Stimulated activated CD4-positive, alpha-beta T cell treated with anti-CD3 and anti-CD28 coated beads, Interleukin-4, amount 100 ng/mL, for 48 hours (primary cell): ENCODE measurements at regions not wholly inside any gene's neighbourhood (a gene's known extent, or its start where the extent isn't known, plus 50 kb on each side); places are given as distances from the start of the nearest gene placed in this dataset.

ENCODE experiments used
- DNase-seq, 2 donors: peaks; one replicate each; pipeline ENCODE4 v3.0.0-alpha.2; 2020; ENCODE audit warnings: low read depth in 2 of 2

- no peak for DNase-seq
These were observed 1057.7 kb downstream of the VRK1 start for GRCh38 chr14:97854918-97855317.

- no peak for DNase-seq
These were observed 1069.0 kb downstream of the VRK1 start for GRCh38 chr14:97866195-97866594.

DNA sequence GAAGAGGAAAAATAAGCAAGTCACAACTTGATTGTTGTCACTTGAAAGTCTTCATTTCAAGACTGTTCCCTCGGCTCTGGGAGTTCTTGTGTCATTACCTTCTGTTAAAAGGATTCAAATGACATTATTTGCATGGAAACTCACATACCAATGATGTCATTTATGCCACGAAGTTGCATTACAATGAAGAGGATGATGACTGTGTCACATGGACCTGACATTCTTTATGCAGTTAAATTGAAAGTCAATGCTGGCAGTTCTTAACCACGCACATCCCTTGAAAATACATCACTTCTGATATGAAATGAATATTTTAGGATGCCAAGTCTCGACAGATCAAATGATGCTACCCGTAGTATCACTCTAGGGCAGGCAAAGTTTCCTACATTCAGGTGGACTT lies 1069.5 kb downstream of the VRK1 start:
- DNase-seq: no peak

- no peak for DNase-seq
These were observed 1076.1 kb downstream of the VRK1 start for GRCh38 chr14:97873291-97873690.

- no peak for DNase-seq
These were observed 1077.2 kb downstream of the VRK1 start for GRCh38 chr14:97874394-97874793.

- DNase-seq: no peak
These were observed 1081.0 kb downstream of the VRK1 start for GRCh38 chr14:97878206-97878605.

DNA sequence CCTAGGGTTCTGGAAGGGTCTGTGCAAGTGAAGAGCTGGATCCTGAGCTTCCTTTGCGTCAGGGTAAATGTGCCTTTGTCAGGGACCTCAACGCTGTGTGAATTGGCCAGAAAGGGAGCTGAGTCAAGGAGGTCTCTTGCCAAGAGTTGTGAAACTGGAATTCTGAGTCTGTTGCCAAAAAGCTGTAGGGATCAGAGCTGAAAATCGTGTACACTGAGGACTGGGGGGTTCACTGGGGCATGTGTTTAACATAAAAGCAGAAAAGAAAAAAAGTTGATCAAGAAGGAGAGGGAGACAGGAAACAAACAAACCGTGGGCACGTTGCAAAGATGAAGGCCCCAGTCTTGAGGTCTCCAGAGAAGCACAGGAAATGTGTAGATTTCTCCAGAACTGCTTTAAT lies 1081.5 kb downstream of the VRK1 start:
- DNase-seq: no peak

GRCh38 chr14:97887690-97888089 lies 1090.5 kb downstream of the VRK1 start:
- no peak for DNase-seq

DNA sequence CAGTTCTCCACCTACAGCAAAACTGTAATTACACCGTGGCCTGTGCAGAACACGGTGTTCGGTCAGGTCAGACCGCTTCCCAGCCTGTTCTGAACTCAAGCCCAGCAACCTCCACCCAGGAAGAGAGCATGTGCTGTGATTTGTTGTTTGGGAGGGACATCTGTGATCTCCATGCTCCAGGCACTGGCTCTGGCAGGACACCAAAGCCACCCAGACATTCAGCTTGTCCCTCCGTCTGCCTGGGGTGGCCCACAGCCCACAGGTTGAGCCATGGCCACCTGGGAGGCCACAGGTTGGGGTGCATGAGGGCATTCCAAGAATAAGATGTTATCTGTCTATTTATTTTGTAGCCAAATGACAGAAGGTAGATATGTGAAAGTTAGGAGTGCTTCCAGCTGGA lies 1091.1 kb downstream of the VRK1 start:
- no peak for DNase-seq

DNA sequence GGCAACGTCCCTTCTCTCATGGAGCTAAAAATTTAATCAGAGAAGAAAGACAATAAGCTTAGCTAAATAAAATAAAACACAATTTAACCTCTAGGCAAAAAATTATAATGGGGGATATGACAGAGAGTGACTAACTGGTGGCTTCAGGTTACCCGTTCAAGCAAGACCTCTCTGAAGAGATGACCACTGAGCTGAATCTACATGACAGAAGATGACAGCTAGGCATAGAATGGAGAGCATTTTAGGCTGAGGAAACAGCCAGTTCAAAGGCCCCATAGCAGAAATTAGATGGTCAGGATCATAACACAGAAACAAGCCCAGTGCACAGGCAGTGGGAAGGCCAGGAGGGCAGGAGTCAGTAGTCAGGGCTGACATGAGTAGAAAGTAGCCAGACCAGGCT lies 1094.3 kb downstream of the VRK1 start:
- DNase-seq: no peak

DNA sequence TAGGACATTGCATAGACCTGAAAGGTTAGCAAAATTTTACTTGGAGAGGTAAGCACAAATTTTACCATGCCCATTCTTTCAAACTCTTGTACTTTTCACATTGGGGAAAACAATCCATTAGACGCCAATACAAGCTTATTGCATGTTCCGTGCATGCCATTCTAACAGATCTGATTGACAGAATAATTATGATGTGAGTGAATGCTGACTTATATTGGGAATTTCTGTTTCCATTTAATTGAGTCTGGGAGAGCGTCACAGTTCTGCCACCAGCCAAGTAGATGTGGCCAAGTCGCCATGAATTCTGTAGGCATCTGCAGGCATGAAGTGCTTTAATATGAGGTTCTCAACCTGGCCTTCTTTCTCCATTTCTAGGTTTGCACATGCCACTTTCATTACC lies 1097.4 kb downstream of the VRK1 start:
- DNase-seq: no peak

GRCh38 chr14:97900196-97900854 lies 1103.1 kb downstream of the VRK1 start:
- DNase-seq: no peak

DNA sequence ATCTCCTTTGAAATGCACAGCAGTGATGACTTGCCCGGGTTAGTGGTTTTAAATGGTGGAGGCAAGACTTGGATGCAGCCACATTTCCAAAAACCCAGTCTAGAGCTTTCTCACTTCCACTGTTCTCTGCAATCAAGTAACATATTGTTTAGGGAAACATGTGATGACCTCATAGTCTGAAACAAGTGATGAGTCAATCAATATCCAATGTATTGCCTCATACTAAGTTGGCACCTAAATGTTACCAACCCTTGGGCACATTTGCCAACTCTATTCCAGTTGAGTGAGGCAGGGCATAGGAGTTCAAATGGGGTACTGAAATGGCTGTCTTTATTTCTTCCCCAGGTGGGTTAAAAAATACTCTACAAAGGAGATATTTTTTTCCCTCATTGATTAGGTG lies 1105.4 kb downstream of the VRK1 start:
- DNase-seq: no peak

DNA sequence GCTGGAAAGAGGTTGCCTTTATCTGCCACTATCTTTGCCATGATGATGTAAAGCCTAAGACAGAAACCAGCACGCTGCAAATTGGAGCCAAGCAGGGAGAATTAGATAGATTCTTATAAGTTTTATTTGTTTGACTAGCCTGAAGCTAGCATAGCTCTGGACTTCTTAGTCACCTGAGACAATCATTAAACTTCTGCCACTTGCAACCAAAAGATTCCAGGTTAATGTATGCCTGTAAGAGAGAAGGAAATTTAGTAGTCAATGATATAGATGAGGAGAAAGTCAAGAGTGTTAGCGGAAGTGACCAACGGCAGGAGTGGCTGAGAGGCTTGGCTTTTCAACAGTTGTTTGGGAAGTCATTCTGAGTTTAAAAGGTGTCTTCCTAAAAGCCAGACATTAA lies 1106.6 kb downstream of the VRK1 start:
- no peak for DNase-seq

DNA sequence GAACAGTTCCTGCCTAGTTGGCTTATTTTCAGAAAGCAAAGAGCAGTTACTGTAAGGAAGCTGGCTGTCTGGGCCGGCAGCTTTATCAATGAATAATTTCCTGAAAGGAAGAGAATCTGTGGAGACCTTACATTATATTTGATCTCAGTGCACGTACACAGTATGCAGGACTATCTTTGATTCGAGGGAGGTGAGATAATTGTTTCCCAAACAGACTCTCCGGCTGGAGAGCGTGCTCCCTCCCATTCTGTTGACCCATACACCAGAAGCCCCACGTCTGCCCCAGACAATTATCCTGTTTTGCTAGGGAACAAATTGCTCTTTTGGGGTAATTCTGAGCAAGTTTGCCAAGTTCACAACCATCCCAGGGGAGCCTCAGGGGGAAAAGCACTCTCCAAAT lies 1115.0 kb downstream of the VRK1 start:
- DNase-seq: no peak

GRCh38 chr14:97916100-97916499 lies 1118.9 kb downstream of the VRK1 start:
- no peak for DNase-seq

DNA sequence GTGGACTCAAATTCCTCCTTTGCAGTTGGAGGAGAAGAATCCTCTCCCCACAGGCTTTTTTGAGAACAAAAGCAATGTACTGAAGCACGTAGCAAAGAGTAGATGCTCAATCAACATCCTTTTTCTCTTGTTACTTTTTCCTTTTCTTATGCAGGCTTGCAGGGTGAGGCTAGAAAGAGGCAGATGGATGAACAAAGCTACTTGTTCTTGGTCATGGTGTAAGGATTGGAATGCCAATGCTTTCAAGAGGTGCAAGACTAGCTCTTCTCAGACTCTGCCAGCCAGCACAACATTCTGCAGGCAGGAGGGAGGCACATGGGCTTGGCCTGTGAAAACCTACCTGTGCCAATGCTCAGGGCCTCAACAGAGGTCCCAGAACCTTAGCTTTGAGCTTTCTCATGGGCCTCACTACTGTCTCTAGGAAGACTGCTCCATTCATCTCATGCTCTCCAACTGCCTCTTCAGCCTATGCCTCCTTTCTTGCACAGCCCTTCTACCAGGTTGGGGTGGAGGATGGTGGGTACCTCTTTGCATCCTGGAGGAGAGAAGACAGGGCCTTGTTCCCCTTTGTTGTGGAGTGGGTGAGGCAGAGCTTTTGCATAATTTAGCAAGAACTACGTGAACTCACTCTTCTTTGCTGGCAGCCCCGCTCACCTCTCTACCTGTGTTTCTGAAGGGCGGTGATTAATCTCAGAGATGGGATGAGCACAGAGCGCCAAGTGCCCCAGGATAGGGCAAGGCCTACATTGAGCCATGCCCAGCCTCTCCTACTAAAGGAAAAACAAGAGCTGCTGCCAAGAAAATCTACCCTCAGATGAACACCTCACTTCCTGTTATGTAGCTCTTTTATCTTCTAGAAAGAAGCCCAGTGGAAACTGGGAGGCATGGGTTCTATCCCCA lies 1119.7 kb downstream of the VRK1 start:
- no peak for DNase-seq

DNA sequence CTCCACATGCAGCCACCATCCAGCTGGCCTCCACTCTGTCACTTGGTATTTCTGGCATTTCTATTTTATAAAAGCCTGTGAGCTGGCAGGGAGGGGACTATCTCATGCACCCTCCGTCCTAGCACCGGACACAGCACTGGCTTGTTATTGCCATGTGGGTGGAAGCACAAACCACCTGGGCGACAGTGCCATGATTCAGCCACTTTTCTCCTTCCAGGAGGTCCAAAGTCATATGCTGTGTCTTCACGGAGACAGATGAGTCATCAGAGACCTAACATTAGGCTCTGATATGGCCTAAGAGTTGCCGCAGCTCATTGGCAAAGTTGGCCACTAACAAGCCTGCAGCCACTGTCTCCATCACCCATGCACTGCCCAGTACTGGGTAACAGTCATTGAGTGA lies 1123.0 kb downstream of the VRK1 start:
- DNase-seq: no peak

GRCh38 chr14:97921296-97921695 lies 1124.1 kb downstream of the VRK1 start:
- DNase-seq: no peak

DNA sequence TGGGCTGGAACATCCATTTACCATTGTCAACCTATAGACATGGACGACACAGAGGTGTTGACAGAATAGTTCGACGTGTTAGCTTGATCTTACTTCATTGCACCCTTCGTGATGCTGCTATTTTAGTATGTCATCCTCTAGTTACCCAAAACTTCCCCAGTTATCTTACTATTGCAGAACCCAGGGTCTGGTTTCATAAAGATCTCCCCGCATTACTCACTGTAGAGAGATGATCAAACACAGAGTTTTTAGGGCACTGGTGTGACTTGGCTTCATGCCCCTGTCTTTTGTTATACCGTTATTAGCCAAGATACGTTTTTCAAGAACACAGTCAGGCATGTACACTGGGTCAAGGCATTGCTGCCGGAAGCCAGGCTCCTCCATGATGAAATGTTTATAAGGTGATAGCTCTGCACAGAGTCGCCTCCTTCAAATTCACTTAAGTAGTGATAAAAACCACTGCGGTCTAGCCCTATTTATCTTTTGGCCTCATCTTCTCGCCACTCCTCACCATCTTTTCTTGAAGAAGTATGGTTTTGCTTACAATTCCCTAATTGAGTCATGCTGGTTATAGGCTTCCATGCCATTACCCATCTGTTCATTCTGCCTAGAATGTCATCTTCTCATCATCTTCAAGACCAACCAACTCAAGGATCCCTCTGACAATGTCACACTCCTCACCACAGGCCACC lies 1127.9 kb downstream of the VRK1 start:
- no peak for DNase-seq

GRCh38 chr14:97930166-97930565 lies 1133.0 kb downstream of the VRK1 start:
- no peak for DNase-seq

GRCh38 chr14:97931273-97931672 lies 1134.1 kb downstream of the VRK1 start:
- no peak for DNase-seq

GRCh38 chr14:97942921-97943320 lies 1145.7 kb downstream of the VRK1 start:
- DNase-seq: no peak
